ENCODE measurements at regions not wholly inside any gene's neighbourhood (a gene's known extent, or its start where the extent isn't known, plus 50 kb on each side); places are given as distances from the start of the nearest gene placed in this dataset.

DNA sequence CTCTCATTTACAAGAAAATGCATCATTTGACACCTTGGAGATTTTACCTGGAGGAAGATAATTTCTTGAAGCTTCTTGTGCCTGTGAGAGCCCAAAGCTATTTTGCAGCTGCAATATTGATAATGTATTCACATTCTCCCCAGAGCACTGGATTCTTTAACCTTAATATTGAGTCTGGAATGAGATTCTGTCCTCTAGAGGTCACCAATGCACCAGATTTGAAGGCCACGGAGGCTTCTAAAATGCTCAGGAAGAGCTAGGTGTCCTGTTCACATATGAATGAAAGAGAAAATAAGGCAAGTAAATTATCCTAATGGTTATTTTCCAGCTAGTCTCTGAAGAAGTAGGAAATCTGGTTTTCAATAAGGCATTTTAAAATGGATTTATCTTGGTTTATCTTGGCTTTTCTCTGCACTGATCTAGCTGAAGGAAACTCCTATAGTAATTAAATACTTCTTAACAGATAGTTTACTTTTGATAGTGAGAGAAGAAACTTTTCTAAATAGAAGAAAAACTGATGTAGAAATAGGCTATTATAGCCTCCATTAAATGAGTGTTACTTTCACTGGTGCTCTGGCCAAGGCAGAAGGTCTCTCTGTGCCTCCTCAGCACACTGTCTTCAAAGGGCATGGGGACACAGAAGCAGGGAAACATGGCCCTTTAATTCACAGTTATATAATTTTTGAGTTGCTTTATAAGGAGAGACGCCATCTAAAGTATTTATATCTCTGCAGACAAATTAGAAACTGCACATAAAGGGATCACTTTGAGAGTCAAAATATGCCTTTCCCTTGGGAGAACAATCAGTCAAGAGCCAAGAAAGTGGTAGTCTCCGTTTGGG is 297.0 kb upstream of the ACTBL2 start:
- TF ChIP-seq, protein P1, sequence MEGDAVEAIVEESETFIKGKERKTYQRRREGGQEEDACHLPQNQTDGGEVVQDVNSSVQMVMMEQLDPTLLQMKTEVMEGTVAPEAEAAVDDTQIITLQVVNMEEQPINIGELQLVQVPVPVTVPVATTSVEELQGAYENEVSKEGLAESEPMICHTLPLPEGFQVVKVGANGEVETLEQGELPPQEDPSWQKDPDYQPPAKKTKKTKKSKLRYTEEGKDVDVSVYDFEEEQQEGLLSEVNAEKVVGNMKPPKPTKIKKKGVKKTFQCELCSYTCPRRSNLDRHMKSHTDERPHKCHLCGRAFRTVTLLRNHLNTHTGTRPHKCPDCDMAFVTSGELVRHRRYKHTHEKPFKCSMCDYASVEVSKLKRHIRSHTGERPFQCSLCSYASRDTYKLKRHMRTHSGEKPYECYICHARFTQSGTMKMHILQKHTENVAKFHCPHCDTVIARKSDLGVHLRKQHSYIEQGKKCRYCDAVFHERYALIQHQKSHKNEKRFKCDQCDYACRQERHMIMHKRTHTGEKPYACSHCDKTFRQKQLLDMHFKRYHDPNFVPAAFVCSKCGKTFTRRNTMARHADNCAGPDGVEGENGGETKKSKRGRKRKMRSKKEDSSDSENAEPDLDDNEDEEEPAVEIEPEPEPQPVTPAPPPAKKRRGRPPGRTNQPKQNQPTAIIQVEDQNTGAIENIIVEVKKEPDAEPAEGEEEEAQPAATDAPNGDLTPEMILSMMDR (IDR thresholded peaks at IDR 0.05; ENCODE audit: unreplicated experiment) = peak; percentile 69
- H3K27ac Mint-ChIP-seq = no peak overlapping the region
- H3K27me3 Mint-ChIP-seq = no peaks in the 10 kb centered on the region
- H3K9me3 Mint-ChIP-seq (ENCODE audit: low read depth) = no peaks in the 10 kb centered on the region
- H3K4me3 Mint-ChIP-seq (ENCODE audit: low read depth) = no peak overlapping the region
- H3K36me3 Mint-ChIP-seq (ENCODE audit: insufficient read depth) = no peaks in the 10 kb centered on the region
- H3K4me1 Mint-ChIP-seq (ENCODE audit: low read depth) = peaks cover 37% of the 10 kb centered on the region
- no peak for DNase-seq (ENCODE audit: low spot score, unreplicated experiment)

DNA sequence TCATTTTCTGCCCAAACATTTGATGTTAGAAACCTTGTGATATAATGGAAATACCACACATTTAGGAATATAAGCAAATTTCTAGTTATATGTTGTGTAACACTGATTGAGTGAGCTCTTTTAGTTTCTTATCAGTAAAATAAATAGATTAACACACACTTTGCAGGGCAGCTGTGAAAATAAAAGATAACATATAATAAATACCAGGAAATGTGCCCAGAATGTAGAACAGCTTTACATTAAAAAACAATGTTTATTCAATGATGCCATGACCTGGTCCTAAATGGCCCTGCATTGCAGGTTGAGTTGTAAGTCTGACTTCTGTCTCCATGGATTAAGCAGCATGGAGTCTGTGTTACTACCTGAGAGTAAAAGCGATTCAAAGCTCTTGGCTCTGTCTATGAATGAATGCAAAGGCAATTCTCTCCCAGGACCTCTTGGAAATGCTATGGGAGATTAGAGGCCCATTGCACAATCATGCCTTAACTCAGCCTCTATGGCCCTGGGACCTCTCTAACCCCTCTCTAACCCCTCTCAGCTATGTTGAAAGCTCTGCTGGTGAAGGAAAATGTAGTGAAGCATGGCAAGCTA is 296.0 kb upstream of the ACTBL2 start:
- Mint-ChIP-seq H3K27me3 (no peaks in the 10 kb centered on the region), H3K36me3 (ENCODE audit: insufficient read depth) (no peaks in the 10 kb centered on the region), H3K9me3 (ENCODE audit: low read depth) (no peaks in the 10 kb centered on the region), H3K27ac (no peak overlapping the region), H3K4me1 (ENCODE audit: low read depth) (peaks cover 37% of the 10 kb centered on the region), H3K4me3 (ENCODE audit: low read depth) (no peak overlapping the region)
- no peak for DNase-seq (ENCODE audit: low spot score, unreplicated experiment)
- TF ChIP-seq, protein P1 (IDR thresholded peaks at IDR 0.05; ENCODE audit: unreplicated experiment) = no peak

DNA sequence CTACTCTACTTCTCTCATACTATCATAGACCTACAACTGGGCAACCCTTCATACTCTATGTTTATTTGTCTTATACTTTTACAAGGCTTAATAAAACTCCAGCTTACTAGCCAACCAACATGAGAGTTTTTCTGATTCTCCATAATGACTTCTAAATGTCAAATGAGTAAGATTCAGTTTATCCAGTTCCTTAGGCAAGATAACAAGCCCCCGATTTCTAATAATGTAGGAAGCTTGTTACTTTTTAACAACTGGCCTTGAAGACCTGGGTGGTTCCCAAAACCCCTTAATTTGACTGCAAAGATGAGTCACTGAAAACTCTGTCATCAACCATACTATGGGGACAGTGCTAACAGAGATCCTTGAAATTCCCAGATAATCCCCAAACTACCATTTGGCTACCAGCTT is 294.6 kb upstream of the ACTBL2 start:
- no peak for DNase-seq (ENCODE audit: low spot score, unreplicated experiment)
- Mint-ChIP-seq H3K4me3 (ENCODE audit: low read depth) (no peak overlapping the region), H3K27me3 (no peaks in the 10 kb centered on the region), H3K36me3 (ENCODE audit: insufficient read depth) (no peaks in the 10 kb centered on the region), H3K27ac (no peak overlapping the region), H3K9me3 (ENCODE audit: low read depth) (no peaks in the 10 kb centered on the region), H3K4me1 (ENCODE audit: low read depth) (peaks cover 37% of the 10 kb centered on the region)
- TF ChIP-seq, protein P1 (IDR thresholded peaks at IDR 0.05; ENCODE audit: unreplicated experiment) = no peak

DNA sequence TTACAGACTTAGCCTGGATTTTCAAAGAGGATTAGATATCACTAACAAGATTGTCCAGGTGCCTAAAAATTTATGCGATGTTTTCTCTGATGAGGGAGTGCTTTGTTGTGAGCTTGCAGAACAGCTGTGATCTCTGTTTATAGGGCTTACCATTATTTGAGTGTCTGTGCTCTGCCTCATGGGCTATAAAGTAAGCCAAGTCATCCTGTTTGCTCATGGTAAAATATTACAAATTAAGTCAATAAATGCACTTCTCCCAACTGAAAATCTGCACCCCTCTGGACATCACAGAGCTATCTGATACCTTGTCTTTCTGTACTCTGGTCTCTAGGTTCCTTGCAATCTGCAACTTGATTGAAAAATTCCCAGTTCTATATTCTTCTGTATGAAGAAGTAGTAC is 293.4 kb upstream of the ACTBL2 start:
- no peak overlapping the region for H3K4me3 Mint-ChIP-seq (ENCODE audit: low read depth)
- no peak overlapping the region for H3K27ac Mint-ChIP-seq
- peaks cover 37% of the 10 kb centered on the region for H3K4me1 Mint-ChIP-seq (ENCODE audit: low read depth)
- no peaks in the 10 kb centered on the region for H3K27me3 Mint-ChIP-seq
- TF ChIP-seq, protein P1 (IDR thresholded peaks at IDR 0.05; ENCODE audit: unreplicated experiment) = no peak
- no peaks in the 10 kb centered on the region for H3K9me3 Mint-ChIP-seq (ENCODE audit: low read depth)
- no peaks in the 10 kb centered on the region for H3K36me3 Mint-ChIP-seq (ENCODE audit: insufficient read depth)
- DNase-seq (ENCODE audit: low spot score, unreplicated experiment) = no peak

DNA sequence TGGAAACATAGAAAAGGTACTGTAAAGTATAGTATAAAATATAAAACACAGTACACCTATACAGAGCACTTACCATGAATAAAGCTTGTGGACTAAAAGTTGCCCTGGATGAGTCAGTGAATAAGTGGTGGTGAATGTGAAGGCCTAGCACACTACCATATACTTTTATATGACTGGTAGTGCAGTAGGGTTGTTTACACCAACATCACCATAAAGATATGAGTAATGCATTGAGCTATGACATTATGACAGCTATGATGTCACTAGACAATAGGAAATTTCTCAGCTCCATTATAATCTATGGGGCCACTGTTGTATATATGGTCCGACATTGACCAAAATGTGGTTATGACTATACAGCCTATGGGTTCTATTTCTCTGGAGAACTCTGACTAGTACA is 291.8 kb upstream of the ACTBL2 start:
- H3K27ac Mint-ChIP-seq = no peak overlapping the region
- H3K9me3 Mint-ChIP-seq (ENCODE audit: low read depth) = no peaks in the 10 kb centered on the region
- peaks cover 24% of the 10 kb centered on the region for H3K4me1 Mint-ChIP-seq (ENCODE audit: low read depth)
- no peak for DNase-seq (ENCODE audit: low spot score, unreplicated experiment)
- H3K4me3 Mint-ChIP-seq (ENCODE audit: low read depth) = no peak overlapping the region
- H3K27me3 Mint-ChIP-seq = no peaks in the 10 kb centered on the region
- no peaks in the 10 kb centered on the region for H3K36me3 Mint-ChIP-seq (ENCODE audit: insufficient read depth)
- TF ChIP-seq, protein P1 (IDR thresholded peaks at IDR 0.05; ENCODE audit: unreplicated experiment) = no peak
